HG03521 (cell line): ENCODE measurements at regions not wholly inside any gene's neighbourhood (a gene's known extent, or its start where the extent isn't known, plus 50 kb on each side); places are given as distances from the start of the nearest gene placed in this dataset.
"Not testable (repeated sequence)": the region's sequence is repeated elsewhere in the genome, so short reads cannot be mapped to it uniquely, and the experiment has no call there.

Experiments used
- ATAC-seq: cut with Tn5 transposase; IDR thresholded peaks from one replicate; pipeline ENCODE4 v1.9.1; 2021; ENCODE audit warnings: mild to moderate bottlenecking, moderate library complexity; ENCODE audit not compliant: unreplicated experiment

DNA sequence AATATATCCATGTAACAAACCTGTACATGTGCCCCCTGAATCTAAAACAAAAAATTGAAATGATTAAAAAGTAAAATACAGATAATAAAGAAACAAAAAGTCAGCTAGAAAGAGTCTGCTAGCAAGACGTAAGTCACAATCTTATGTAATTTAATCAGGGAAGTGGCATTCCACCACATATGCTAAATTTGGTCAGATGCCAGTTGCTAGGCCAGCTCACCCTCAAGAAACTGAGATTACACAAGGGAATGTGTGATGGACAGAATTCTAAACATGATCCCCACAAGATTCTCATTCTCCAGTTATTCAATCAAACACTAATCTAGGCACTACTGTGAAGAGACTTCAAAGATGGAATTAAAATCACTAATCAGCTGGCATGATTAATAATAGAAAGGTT, 689.3 kb downstream of the CENPC start:
- ATAC-seq: no peak

DNA sequence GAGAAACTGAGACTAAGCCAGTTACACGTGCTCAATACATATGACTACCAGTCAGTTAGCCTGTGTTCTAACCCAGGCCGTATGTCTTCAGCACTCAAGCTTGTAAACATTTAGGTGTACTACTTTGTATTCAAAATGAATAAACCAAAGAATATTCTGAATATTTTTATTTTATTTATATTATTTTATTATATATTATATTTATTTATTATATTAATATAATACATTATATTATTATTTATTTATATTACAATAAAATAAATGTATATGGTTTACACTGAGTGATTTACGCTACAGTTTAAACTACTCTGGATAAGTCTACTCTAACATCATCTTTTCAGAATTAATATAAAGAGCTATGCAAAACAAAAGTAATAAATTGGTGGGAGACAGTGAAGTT, 691.5 kb downstream of the CENPC start:
- ATAC-seq: no peak

DNA sequence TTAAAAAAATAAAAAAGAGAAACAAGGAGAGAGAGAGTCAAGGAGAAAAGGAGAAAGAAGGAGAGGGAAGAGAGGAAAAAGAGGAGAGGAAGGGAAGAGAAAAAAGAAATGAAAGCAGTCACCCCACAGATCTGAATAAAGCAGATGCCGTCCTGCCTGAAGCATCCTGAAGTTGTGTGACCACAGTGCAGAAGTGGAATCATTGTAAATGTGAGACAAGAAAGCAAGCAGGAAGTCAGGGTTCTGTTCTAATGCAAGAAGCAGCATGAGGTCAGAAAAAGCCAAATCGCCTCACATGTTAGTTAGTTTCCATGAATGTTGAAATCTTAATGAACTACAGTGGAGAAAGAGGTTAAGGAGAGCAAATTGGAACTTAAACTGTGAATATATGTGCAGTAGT, 692.5 kb downstream of the CENPC start:
- no peak for ATAC-seq

DNA sequence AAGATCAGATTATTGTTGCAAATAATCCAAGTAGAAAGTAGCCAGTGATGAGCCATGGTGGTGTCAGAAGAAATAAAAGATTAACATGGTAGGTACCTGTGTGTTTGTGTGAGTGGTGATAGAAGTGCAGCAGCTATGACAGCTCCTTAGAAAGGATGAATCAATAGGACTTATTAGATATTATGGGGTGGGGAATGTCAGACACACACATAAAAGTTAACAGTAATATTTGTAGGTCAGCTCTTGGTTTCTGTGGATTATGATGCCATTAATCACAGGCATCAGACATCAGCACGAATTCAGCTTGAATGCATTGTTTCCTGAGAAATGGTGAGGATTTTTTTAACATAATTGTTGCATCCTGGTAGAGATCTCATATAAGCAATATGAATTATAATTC, 695.7 kb downstream of the CENPC start:
- ATAC-seq: no peak

DNA sequence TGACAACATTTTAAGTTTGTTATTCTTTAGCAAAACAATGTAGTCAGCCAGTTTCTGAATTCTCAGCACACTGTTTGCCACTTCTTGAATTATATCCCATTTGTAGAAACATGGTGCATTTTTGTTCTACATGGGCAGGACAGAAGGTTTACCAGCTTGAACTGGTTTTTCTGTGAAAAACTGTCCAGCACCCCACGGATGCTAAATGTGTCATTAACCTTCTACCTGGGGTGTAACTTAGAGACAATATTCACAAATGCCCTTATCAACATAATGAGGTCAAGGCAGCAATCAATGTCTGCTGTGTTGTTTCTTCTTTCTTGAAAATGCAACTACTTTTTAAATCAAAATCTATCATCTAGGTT, 702.6 kb downstream of the CENPC start:
- no peak for ATAC-seq

DNA sequence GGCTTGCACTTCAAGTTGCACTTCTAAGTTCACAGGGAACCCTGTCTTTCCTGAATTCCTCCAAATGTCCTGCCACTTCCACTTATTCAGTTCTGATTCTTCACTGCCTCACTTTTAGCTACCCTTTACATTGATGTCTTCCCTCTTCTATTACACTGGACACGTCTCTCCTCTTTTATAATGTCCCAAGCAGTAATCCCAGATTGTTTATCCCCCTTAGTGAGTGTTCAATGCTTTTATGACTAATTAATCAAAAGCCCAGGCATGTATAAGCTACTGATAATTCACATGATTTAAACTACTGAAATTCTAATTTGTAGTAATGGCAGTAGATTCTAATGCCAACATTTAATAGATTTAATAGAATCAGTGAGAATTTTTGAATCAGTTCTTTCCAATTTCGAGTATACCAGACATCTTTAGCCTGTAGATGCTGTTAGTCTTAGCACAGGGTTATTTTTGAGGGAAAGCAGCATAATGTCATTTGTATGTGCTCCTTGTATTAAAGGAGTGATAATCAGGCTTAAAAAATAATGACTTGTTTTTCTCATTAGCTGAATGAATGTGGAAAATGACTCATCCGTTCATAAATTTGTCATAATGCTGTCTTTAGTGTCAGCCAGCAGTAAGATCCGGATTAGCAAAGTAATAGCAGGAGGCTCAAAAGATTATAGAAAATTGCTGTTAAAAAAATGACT, 703.1 kb downstream of the CENPC start:
- ATAC-seq: no peak

DNA sequence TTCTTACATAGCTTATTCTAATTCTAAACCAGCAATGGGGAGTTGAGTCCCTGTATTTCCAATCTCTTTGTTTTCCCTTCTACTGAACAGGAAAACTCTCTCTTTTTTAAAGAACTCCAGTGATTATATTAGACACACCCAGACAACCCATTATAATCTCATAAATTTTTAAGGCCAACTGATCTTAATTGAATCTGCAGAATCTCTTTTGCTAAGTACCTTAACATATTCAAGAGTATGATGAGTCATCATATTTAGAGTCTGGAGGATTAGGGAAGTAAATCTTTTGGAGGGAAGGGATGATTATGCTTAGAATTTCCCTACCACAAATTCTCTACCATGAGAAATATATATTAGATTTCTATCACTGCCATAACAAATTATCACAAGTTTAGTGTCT, 705.1 kb downstream of the CENPC start:
- ATAC-seq: no peak

DNA sequence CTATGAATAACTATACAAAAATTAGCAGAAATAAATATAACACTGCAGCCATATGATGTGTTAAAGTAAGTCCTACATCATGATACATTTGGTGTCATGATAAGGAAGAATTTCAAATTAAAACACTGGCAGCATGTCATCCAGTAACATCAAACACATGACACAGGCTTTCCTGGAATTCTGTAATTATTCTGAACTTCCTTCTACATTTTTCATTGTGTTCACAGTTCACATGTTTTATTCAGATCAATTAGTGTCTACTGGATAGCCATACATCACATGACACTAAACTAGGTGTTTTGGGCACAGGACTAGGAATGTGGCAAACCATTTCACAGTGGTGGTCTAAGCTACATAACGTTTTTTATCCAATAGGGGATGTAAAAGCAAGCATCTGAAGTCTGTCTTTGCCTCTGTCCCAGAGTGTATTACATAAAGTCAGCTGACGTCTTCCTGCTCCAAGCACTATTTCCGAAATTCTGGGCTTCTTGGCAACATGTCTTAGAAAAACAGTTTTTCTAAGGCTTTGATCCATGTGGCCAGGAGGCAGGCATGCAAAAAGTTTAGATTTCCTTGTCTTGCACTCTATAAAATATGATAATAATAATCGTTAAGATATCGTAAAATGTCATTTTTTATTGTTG, 707.9 kb downstream of the CENPC start:
- ATAC-seq: no peak

DNA sequence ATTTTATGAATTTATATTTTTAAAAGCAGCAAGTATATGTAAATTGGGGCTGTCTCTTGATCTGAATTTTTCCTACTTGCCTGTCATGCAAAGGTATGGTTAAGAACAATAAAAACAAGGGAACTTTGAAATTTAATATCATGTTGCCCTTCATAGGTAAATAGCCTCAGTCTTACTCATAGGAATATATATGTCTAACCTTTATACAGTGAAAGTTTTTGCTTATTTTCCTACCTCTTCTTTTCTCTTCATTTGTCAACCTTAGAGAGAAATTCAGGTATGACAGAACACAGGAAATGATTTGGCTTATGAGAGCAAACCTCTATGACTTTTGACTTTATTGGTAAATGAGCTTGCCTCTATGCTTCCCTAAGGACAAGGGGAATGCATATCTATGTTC, 716.0 kb downstream of the CENPC start:
- ATAC-seq: no peak

DNA sequence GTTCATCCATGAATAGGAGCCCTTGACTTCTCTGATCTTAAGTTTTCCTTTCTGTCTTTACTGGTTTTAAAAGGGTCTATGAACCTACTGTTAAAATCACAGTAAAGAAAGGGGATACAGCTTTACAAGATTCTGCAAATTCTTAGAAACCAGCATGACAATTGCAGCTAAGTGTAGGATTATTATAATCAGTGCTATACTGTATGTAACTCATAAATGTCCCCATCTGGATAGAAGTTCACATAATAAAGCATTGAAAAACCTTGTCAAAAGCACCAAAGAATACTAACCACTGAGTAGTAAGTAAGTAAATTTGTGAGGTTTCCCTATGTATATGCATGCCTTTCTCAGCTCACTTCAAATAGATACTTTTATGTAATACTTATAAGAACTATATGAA, 724.6 kb downstream of the CENPC start:
- ATAC-seq: no peak

DNA sequence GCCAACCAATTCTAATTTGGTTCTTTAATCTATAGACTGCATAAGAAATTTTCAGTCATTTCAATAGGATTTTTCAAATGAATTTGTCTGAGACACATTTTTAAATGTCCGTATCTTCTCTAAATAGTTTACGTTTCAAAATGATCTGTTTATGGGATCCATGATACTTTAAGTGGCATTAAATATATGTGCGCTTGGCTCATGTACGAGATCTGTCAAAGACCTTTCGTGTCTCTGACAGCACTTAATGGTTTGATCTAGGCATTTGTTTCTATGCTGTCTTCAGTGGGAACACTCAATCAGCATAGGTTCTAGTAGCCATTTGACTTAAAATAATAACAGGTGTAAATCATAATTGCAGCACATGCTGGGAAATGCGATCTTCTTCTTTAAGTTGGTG, 731.0 kb downstream of the CENPC start:
- no peak for ATAC-seq

DNA sequence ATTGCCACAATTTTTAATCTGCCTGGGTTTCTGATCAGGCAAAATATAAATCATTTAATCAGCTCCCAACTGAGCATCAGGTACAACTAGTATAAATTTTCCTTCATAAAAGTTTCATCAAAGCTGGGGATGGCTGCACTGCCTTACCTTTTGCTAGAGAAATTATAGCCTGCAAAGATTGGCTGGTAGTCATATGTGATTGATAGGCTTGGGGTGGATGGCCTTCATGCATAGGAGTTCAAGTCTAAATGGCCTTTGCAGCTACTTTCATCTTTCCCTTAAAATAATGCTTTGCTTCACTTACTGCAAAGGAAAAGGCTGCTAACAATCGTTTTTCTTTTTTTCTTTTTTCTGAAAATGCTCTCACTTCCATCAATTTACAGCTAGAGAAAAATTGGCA, 739.7 kb downstream of the CENPC start:
- no peak for ATAC-seq

DNA sequence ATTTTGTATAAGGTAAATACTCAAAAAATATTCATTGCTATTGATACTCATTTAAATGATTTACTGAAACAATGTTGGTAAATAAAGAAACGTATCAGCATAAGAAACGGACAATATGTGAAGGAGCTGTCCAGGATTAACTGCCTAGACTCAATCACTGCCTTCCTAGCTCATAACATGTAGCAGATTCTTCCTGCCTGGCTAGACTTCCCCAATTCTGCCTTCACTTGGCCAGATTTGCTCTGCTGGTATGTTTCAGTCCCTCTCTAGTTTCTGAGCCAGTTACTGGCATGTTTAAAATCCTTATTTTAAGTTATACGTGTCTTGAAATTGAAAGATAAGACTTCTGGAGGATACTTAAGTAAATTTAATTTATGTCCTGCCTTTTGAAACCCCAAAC, 740.3 kb downstream of the CENPC start:
- no peak for ATAC-seq

DNA sequence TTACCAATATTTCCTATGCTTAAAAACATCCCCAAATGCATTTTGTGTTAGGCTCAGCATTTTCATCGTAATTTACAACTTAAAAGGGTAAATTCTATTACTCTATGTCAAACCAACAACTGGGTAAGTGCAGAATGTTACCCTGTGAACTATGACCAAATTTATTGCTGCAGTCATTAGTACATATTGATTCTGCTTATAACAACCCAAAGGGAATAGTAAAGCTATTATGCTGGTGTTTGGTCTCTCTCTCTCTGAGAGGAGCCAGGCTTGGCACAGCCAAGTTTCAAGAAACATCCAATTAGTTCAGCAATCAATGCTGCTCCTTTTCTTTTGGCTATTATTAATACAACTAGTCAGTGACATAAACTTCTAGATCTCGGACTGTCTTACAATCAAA, 747.7 kb downstream of the CENPC start:
- ATAC-seq: no peak

DNA sequence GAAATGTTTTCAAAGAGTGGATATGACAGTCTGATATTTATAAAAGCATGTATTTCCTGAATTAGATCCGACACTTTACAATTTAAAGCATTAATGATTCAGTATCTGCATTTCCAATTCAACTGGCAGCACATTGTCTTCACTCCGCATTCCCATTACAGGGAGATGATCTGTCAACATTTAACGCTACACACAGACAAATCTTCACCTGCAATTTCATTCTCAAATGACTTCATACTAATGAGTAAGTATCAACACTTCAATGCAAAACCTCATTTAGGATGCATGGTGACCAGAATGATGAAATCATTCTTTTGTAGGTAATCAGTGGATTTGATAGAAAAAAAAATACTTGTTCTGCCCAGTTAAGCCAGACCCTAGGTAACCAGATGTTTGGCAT, 749.6 kb downstream of the CENPC start:
- no peak for ATAC-seq

DNA sequence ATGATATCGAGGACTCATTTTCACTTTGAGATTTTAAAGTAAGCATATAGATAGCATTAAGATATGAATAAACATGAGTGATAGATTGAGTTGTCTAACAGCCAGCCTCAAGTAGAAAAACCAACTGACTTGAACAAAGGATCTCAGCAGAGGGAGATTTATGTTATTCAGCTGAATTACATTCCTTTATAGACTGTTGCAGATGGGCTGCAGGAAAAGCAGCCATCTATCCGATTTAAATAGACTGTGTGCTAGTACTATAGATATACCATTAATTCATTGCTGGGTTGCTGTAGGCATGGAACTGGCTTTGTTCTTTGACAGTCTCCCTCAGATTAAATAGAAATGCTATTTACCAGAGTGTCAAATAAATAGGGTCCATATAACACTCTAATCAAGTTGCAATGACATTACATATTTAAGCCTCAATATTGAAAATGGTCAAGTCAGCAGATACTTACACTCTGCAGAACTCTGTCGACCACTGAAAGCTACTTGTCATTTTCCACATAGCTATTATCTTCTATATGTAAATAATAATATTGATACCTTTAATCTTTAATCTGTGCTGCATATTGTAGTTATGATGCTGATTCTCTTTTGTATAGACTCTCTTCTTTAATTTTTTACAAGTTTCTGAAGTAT, 750.8 kb downstream of the CENPC start:
- no peak for ATAC-seq

DNA sequence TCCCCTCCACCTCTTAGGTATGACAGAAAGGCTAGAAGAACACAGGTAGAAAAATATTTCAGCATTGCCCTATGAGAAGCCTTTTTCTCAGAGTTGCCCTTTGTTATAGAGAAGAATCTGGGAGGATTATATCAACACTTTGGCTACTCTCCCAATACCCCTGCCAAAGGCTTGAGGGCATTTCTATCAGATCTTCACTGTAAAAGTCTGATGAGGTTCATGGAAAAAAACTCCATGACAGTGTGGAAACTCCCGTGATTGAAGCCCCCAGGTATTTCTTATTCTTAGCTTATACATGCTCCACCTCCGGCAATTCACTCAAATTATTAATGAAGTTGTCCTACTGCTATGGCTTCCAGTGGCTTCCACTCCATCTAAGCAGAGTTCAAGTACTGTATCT, 753.6 kb downstream of the CENPC start:
- ATAC-seq: no peak

DNA sequence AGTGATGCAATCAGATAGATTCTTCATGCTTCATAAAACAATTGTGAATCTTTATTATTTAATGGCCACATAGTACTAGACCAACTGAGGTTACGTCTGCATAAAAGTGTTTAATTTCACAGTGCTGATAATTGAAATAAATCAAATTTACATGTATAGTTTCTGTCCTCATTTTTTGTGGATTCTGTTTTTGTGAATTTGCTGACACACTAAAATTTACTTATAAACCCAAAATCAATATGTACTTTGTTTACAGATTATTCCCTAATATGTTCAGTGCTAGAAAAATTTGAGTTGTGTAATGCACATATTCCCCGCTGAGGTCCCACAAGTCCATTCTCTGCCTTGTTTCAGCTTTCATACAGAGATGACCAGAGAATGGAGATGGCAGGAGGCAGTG, 759.8 kb downstream of the CENPC start:
- ATAC-seq: no peak

DNA sequence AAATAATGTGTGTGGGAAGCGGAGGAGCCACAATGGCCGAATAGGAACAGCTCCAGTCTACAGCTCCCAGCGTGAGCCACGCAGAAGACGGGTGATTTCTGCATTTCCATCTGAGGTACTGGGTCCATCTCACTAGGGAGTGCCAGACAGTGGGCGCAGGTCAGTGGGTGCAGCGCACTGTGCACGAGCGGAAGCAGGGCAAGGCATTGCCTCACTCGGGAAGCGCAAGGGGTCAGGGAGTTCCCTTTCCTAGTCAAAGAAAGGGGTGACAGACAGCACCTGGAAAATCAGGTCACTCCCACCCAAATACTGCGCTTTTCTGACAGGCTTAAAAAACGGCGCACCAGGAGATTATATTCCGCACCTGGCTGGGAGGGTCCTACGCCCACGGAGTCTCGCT, 762.6 kb downstream of the CENPC start:
- ATAC-seq: not testable (repeated sequence)

DNA sequence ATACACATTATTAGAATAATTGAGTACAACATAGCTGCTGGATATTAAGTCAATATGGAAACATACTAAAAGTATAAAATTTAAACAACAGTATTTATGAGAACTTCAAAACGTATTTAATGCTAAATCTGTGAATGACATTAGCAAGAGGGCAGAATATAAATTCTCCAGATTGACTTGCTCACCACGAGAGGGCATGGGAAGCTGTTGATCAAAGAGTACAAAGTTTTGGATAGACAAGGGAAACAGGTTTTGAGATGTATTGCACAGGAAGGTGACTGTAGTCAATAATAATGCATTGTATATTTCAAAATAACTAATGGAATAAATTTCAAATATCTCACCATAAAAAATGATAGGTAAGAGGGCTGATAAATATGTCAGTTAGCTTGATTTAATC, 768.2 kb downstream of the CENPC start:
- ATAC-seq: no peak

DNA sequence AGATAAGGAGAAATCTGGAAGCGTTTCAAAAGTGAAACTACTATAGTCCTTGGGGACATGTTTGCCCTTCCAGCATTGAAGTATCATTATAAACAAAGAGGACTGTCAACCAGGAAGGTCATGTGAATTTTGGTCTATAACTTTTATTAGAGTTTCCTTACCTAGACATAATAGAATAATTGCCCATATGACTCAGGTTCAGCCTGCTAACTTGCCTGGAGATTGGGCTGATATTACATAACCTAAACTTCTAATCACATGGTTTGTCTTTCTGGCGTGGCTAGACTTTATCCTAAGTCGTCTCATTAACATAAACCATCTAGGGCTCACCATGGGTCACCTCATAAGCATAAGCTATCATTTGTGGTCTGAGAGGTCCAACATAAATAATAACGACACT, 775.9 kb downstream of the CENPC start:
- no peak for ATAC-seq

DNA sequence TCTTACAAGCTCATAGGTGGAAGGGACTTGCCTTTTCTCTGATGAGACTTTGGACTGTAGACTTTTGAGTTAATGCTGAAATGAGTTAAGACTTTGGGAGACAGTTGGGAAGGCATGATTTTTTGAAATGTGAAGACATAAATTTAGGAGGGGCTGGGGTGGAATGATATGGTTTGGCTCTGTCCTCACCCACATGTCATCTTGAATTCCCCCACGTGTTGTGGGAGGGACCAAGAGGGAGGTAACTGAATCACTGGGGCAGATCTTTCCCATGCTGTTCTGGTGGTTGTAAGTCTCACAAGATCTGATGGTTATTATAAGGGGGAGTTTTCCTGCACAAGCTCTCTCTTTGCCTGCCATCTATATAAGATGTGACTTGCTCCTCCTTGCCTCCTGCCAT, 777.9 kb downstream of the CENPC start:
- ATAC-seq: no peak

DNA sequence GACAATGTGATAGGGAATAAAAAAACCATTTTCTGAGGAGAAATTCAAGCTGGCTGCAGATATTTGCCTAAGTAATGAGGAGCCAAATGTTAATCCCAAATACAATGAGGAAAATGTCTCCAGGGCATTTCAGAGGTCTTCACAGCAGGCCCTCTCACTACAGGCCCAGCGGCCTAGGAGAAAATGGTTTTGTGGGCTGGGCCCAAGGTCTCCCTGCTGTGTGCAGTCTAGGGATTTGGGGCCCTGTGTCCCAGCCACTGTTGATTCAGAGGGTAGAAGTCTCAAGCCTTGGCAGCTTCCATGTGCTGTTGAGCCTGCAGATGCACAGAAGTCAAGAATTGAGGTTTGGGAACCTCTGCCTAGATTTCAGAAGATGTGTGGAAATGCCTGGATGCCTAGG, 778.7 kb downstream of the CENPC start:
- ATAC-seq: no peak
